SU-DHL-6 (cell line): ENCODE measurements at regions not wholly inside any gene's neighbourhood (a gene's known extent, or its start where the extent isn't known, plus 50 kb on each side); places are given as distances from the start of the nearest gene placed in this dataset.

Source experiments
- H2AFZ ChIP-seq: fragments of 200-600 bp; sonication (generic); 2 replicates; pipeline ENCODE4 v1.6.1; 2014; ENCODE audit warnings: low read depth, mild to moderate bottlenecking, moderate library complexity, mixed read lengths, antibody characterized with exemption, low read length; ENCODE audit not compliant: severe bottlenecking
- H3F3A ChIP-seq: fragments of 200-600 bp; shearing (Covaris generic); 2 replicates; pipeline ENCODE4 v1.6.0; 2016; ENCODE audit warnings: antibody characterized with exemption, mild to moderate bottlenecking; ENCODE audit not compliant: insufficient read depth
- H3K27ac ChIP-seq: fragments of 200-600 bp; sonication (generic); 2 replicates; pipeline ENCODE4 v1.5.1; 2016; ENCODE audit warnings: low read depth, mild to moderate bottlenecking, low read length, moderate library complexity, mixed read lengths
- H3K27me3 ChIP-seq: fragments of 200-600 bp; sonication (generic), shearing (Covaris generic); 2 replicates; pipeline ENCODE4 v1.6.0; 2014; ENCODE audit warnings: mild to moderate bottlenecking, low read length
- H3K36me3 ChIP-seq: fragments of 200-600 bp; sonication (generic); 2 replicates; pipeline ENCODE4 v1.6.1; 2014; ENCODE audit warnings: mild to moderate bottlenecking, low read length, mixed read lengths
- H3K4me2 ChIP-seq: fragments of 300-600, 200-600 bp; shearing (Covaris generic), sonication (generic); 2 replicates; pipeline ENCODE4 v1.6.0; 2014; ENCODE audit warnings: low read length, low read depth, mild to moderate bottlenecking; ENCODE audit not compliant: poor library complexity, severe bottlenecking
- H3K4me3 ChIP-seq: fragments of 200-600 bp; sonication (generic); 2 replicates; pipeline ENCODE4 v1.5.1; 2014; ENCODE audit warnings: antibody characterized with exemption, low read length, mild to moderate bottlenecking, mixed read lengths; ENCODE audit not compliant: insufficient read depth, poor library complexity, severe bottlenecking
- H3K79me2 ChIP-seq: fragments of 200-600 bp; sonication (generic); 2 replicates; pipeline ENCODE4 v1.6.1; 2014; ENCODE audit warnings: mild to moderate bottlenecking, low read length, moderate library complexity; ENCODE audit not compliant: insufficient read depth
- H3K9ac ChIP-seq: fragments of 200-600 bp; sonication (generic); 2 replicates; pipeline ENCODE4 v1.7.0; 2014; ENCODE audit warnings: mild to moderate bottlenecking, low read length
- H3K9me2 ChIP-seq: fragments of 200-600 bp; sonication (generic); replicated peaks from 2 replicates; pipeline ENCODE4 v1.6.1; 2014; ENCODE audit warnings: low read length; ENCODE audit not compliant: insufficient read depth
- H3K9me3 ChIP-seq: fragments of 200-600 bp; sonication (generic); 2 replicates; pipeline ENCODE4 v1.6.1; 2014; ENCODE audit warnings: low read length, mixed read lengths; ENCODE audit not compliant: insufficient read depth
- H4K20me1 ChIP-seq: fragments of 200-600 bp; sonication (generic); 2 replicates; pipeline ENCODE4 v1.6.1; 2014; ENCODE audit warnings: low read depth, mild to moderate bottlenecking, antibody characterized with exemption, low read length, moderate library complexity, mixed read lengths
- CTCF ChIP-seq: fragments of 200-600 bp; sonication (generic); IDR thresholded peaks from one replicate; pipeline ENCODE4 v1.5.1; 2017; ENCODE audit warnings: antibody characterized with exemption, mild to moderate bottlenecking, low read length, moderate library complexity; ENCODE audit not compliant: insufficient read depth, poor library complexity, severe bottlenecking
- EZH2phosphoT487 ChIP-seq: fragments of 200-600 bp; sonication (generic), shearing (Covaris generic); conservative IDR thresholded peaks from 2 replicates; pipeline ENCODE4 v1.6.1; 2018; ENCODE audit warnings: mild to moderate bottlenecking, antibody characterized with exemption, low read length, moderate library complexity, mixed read lengths

DNA sequence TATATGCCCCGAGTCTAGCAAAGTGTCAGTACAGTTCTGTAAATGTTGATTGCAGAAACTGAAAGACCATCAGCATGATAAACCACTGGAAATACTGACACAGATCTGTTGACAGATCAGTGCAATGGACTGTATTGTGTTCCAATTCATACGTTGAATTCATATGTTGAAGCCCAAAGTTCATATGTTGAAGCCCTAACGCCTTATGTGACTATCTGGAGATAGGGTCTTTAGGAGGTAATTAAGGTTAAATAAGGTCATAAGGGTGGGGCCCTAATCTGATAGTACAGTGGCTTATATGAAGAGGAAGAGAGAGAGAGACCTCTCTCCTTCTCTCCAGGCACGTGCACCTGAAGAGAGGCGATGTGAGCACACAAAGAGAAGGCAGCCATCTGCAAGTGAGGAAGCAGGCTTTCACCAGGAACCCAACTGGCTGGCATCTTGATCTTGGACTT lies 144.7 kb downstream of the MRPL39 start:
- no peaks in the 10 kb centered on the region for H3K9me3 ChIP-seq
- H4K20me1 ChIP-seq = no peaks in the 10 kb centered on the region
- no peaks in the 10 kb centered on the region for H3K79me2 ChIP-seq
- H3K27me3 ChIP-seq = no peaks in the 10 kb centered on the region
- no peak overlapping the region for H3K4me2 ChIP-seq
- no peak overlapping the region for H3K27ac ChIP-seq
- H3K36me3 ChIP-seq = no peaks in the 10 kb centered on the region
- no peak overlapping the region for H3K9ac ChIP-seq
- TF ChIP-seq EZH2phosphoT487 = no peak
- no peak for TF ChIP-seq CTCF
- no peaks in the 10 kb centered on the region for H3F3A ChIP-seq
- no peaks in the 10 kb centered on the region for H3K9me2 ChIP-seq
- H3K4me3 ChIP-seq = no peak overlapping the region
- H2AFZ ChIP-seq = no peak overlapping the region

DNA sequence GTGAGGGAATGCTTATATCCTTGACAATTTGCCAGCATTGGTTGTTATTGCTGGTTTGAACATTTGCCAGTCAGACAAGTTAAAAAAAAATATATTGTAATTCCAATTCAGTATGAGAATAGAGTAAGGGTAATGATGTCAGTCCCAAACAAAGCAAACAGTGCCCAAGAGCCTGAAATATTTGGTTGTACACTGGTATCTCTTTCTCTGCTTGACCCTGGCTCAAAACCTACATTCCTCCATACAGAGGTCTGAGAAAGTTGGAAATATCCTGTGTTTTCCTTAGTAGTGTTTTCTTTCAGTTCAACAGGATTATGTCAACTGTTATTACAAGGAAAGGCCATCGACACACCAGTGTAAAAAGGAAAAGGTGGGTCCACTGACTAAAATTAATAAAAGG lies 145.6 kb downstream of the MRPL39 start:
- H3F3A ChIP-seq = no peaks in the 10 kb centered on the region
- no peak overlapping the region for H3K4me3 ChIP-seq
- no peaks in the 10 kb centered on the region for H3K27me3 ChIP-seq
- H3K9ac ChIP-seq = no peak overlapping the region
- no peak overlapping the region for H2AFZ ChIP-seq
- no peaks in the 10 kb centered on the region for H3K36me3 ChIP-seq
- H3K4me2 ChIP-seq = no peak overlapping the region
- no peaks in the 10 kb centered on the region for H3K79me2 ChIP-seq
- no peak overlapping the region for H3K27ac ChIP-seq
- H3K9me3 ChIP-seq = no peaks in the 10 kb centered on the region
- no peaks in the 10 kb centered on the region for H4K20me1 ChIP-seq
- TF ChIP-seq CTCF (no peak), EZH2phosphoT487 (no peak)
- H3K9me2 ChIP-seq = no peaks in the 10 kb centered on the region

- Histone ChIP-seq H3K27ac (no peak overlapping the region), H3K4me3 (no peak overlapping the region), H3K4me2 (no peak overlapping the region), H3K36me3 (no peaks in the 10 kb centered on the region), H3K79me2 (no peaks in the 10 kb centered on the region), H3K27me3 (no peaks in the 10 kb centered on the region), H3K9me2 (no peaks in the 10 kb centered on the region), H2AFZ (no peak overlapping the region), H3K9ac (no peak overlapping the region), H4K20me1 (no peaks in the 10 kb centered on the region), H3F3A (no peaks in the 10 kb centered on the region), H3K9me3 (no peaks in the 10 kb centered on the region)
- TF ChIP-seq CTCF (no peak), EZH2phosphoT487 (no peak)
Observed at GRCh38 chr21:25459993-25460392, 147.3 kb downstream of the MRPL39 start.
